ENCODE measurements at regions not wholly inside any gene's neighbourhood (a gene's known extent, or its start where the extent isn't known, plus 50 kb on each side); places are given as distances from the start of the nearest gene placed in this dataset.

- peak; percentile 73 for DNase-seq
Observed at GRCh38 chr21:38712071-38712470, 93.7 kb upstream of the ETS2 start.

DNA sequence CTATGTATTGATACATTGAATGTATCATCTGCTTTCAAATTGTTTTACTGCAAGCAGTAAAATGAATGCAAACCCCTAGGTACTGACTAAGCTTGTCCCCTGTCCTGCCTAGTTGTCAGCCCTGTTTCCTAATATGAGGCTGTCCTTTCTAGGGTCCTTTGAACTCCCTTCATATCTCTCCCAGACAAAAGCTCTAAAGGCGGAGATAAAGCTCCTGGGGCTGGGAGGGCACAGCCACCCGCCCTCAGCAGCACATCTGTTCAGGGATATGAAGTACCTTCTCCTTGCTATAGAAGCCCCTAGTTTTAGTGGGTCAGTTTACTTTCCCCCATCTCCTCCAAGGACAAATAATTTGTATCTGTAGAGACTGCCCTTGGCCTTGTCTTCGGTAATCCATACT lies 93.1 kb upstream of the ETS2 start:
- peak; percentile 34 for DNase-seq

DNA sequence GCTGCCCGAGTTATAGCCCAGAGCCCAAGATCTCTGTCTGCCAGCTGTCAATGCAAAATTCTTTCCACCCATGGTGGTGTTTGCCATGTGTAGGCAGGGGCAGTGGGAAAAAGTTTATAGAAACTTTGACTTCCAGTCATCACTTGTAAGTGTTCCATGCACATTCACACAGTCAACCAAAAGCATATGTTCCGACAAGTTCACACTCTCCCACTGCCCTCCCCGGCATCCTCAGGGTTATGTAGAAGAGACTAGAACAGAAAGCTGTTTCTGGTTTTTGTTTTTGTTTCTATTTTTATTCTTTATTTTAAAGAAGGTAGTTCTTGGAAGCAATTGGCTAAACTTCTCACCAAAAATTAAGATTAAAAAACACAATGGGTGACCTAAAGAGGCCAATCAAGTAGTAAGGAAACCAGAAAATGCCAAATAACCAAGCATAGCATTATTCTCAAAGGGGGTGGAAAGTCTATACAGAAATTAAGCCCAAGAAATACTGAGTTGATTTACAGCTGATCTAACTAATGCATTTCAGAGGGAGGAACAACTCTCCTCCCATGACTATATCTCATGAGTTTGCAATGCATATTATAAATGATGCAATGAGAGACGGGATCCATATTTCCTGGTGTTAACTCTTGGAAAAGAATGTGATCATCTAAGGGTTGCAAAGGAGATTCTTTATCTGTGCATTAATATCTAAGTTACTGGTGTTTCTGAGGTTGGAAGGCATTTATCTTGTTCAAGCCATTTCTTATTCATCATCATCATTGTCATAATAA lies 91.5 kb upstream of the ETS2 start:
- DNase-seq: no peak

DNA sequence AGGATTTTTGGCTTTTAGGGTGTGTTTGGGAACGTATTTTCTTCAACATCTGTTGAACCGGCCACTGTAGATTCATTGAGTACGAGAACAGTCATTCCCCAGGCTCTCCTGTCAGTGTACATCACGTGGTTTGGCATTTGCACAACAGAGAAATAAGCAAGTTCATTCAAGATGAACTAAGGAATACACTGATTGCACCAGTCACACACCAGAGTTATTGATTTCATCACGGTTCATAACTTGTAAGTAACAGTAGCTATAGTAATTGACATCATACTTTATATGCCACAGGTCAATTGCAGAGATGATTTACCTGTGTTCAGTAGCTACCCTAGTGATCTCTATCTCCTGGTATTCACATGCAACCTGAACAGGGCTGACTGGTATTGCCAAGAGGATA lies 90.7 kb upstream of the ETS2 start:
- DNase-seq: no peak

DNA sequence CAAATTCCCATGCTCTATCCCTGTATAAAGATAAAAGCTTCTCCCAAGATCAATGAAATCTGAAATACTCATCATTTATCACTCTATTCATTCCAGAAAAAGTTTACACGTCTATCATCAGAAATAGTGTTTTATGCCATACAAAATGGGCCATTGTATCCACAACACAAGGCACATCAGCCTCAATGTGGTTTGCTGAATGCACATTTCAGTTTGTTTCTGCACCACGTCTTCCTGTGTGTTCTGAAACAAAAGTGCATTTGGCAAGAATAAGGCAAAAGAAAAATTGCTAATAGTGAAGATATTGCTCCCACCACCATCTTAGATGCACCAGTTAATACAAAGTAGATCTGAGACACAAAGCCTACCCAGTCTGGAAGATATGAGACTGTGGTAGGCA lies 89.6 kb upstream of the ETS2 start:
- no peak for DNase-seq

DNA sequence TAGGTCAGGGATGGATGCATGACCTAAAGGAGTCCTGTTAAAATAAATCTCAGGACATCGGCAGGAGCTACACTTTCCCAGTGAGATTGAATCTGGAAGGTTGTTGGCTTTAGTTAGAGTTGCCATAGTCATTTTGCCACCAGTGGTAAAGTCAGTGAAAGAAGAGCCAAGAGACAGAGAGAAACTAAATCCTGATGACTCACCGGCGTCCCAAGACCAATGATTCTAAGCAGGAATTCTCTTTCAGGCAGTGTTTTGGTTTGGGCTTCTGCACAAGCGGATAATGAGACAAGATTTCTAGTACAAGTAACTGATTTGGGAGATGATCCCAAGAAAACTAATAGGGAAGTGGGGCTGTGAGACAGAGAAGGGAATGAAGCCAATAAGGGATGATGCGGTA lies 88.8 kb upstream of the ETS2 start:
- DNase-seq: no peak

DNA sequence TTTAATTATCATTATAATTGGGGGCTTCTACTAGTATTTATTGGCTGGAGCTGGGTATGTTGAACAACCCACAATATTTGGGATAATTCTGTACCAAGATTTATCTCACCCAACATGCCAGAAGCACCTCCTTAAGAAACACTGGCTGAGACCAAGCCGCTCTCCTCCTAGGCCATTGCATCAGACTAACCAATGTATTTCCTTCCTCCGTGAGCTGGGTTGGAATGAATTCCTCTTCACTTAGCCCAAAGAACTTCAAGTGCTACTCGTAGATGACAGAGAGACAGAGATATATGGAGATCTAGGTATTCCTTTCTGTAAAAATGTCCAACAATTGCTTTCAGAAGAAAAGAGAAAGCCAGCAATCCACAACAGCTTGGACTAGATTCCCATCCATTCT lies 87.2 kb upstream of the ETS2 start:
- DNase-seq: no peak

GRCh38 chr21:38720074-38720473 lies 85.7 kb upstream of the ETS2 start:
- DNase-seq: no peak

DNA sequence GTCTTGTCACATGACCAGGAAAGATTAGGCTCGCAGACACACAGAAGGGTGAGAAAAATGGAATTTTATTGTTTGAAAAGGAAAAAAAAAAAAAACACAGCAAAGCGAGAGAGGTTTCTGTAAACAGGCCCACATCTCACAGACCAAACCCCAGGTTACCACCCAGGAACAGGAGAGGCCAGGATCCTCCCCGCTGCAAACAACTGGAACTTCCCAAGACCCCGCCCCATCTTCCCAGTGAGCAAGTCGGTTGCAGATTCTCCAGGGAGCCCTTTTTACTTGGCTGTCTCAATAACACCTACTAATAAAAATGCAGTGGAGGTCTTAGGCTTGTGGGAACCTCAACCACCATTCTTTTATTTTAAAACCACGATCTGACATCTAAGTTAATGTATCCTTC lies 84.7 kb upstream of the ETS2 start:
- no peak for DNase-seq

DNA sequence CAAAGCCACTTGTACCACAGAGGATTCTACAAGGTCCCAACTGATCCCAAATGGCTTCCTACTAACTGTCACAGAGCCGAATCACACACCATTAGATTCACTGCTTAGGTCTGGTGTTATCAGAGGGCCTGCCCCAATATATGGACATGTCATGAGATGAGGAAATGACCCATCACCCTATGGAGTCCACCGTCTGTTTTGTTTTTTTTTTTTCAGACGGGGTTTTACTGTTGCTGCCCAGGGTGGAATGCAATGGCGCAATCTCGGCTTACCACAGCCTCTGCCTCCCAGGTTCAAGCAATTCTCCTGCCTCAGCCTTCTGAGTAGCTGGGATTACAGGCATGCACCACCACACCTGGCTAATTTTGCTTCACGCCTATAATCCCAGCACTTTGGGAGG lies 83.8 kb upstream of the ETS2 start:
- DNase-seq: no peak

- DNase-seq: no peak
Observed at GRCh38 chr21:38725196-38726157, 80.3 kb upstream of the ETS2 start.

DNA sequence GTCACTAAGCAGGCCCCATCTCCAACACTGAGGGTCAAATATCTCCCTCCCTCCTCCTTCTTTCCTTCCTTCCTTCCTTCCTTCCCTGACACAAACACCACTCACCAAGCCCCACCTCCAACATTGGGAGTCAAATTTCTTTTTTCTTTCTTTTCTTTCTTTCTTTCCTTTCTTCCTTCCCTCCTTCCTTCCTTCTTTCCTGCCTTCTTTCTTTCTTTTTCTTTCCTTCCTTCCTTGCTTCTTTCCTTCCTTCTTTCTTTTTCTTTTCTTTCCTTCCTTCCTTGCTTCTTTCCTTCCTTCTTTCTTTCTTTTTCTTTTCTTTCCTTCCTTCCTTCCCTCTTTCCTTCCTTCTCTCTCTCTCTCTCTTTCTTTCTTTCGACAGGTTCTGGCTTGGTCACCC lies 79.2 kb upstream of the ETS2 start:
- no peak for DNase-seq

GRCh38 chr21:38729291-38729690 lies 76.4 kb upstream of the ETS2 start:
- no peak for DNase-seq

- no peak for DNase-seq
Observed at GRCh38 chr21:38729754-38730379, 75.9 kb upstream of the ETS2 start.

DNA sequence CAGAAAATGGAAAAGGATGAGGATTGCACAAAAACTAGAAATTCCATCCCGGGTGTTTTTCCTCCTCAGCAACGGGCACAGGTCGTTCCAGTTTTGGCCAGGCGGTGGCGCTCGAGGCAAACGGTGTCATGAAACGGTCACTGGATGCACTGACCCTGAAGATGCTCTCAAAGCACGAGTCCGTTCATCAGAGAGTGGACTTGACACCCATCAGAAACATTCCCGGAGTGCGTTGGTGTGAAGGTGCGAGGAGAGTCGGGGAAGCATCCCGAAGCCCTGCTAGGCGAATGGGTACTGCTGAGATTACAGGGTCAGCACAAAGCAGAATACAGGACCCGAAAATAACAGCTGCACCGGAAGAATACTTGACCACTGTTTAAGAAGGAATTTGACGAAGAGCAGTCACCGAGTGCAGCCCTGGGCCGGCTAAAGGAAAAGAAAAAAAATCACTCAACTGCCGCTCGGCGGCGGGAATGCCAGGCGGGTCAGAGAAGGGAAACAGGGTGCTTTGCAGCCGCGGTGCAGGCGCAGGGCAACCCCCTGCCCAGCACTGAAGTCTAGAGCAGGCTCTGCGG lies 71.7 kb upstream of the ETS2 start:
- DNase-seq: peak; percentile 93

DNA sequence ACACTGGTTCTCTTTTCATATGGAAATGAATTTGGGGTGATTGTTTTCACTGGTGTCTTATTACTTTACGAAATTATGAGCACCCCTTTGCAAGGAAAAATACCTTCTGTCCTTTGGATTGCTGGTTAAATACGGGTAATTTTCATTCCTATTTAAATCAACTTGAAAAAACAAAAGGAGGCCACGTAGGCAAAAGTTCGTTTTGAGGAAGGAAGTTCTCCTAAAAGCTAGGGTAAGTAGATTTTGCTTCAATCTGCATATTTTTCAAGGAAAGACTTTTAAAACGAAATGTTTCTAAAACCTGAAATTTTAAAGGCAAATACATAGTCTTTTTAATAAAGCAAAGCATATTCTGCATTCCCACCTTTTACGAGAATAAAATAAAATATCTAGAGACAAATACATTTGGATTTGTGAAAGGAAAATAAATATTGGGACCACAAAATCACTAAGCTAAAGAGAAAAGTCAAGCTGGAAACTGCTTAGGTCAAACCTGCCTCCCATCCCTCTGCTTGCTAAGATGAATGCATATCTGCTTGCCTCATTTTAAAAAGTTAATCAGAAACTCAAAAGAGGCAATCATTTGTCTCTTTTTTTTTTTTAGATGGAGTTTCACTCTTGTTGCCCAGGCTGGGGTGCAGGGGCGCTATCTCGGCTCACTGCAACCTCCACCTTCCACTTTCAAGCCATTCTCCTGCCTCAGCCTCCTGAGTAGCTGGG lies 70.9 kb upstream of the ETS2 start:
- DNase-seq: peak; percentile 44

DNA sequence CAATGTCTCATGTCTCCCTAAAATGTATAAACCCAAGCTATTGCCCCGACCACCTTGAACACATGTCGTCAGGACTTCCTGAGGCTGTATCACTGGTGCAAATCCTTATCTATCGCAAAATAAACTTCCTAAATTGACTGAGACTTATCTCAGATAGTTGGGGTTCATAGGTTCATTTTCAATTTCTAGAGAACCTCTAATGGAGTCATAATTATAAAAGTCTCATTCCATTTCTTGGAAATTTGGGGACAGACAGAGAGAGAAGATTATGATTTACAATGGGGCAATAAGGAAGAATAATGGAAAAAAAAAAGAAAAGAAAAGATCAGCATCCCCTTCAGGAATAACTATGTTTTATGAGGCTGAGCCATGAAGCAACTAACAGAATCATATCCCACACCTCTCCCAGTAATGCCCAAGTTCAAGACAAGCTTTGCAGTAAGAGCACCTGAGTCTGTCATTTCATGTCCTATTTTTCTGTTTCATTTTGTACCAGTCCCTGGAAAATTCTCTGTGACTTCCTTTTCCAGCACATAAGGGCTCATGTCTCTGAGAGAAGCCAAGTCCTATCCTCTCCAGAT lies 70.0 kb upstream of the ETS2 start:
- no peak for DNase-seq

- peak; percentile 64 for DNase-seq
Observed at GRCh38 chr21:38740090-38740489, 65.6 kb upstream of the ETS2 start.

GRCh38 chr21:38741092-38741949 lies 64.4 kb upstream of the ETS2 start:
- no peak for DNase-seq

- peak; percentile 91 for DNase-seq
Observed at GRCh38 chr21:38741950-38742256, 63.8 kb upstream of the ETS2 start.

DNA sequence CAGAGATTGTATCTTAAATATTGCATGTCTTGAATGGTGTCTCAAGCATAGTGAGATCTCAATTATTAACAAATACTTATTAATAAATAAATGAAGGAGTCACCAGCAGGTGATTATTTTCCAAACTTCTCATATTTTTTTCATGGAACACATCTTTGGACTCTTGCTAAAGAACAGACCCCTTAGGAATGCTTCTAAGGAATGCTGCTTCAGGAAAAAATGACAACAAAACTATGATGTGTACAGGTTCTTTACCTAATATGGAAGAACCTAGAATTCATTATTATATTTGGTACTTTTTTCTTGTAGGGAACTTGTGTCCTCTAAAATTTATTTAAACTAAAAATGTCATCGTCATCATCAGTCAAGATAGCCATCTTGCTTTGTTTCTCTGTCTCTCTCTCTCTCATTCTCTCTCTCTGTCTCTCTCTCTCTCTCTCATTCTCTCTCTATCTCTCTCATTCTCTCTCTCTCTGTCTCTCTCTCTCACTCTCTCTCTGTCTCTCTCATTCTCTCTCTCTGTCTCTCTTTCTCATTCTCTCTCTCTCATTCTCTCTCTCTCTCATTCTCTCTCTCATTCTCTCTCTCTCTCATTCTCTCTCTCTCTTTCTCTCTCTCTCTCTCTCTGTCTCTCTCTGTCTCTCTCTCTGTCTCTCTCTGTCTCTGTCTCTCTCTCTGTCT lies 63.0 kb upstream of the ETS2 start:
- no peak for DNase-seq

Data from OCI-M1 (cell line).